Occipital lobe (tissue), 1 donor: ENCODE measurements at regions not wholly inside any gene's neighbourhood (a gene's known extent, or its start where the extent isn't known, plus 50 kb on each side); places are given as distances from the start of the nearest gene placed in this dataset.

Experiments
- DNase-seq: peaks from one replicate; lab custom pipeline; 2025; lab: John Stamatoyannopoulos, UW

DNA sequence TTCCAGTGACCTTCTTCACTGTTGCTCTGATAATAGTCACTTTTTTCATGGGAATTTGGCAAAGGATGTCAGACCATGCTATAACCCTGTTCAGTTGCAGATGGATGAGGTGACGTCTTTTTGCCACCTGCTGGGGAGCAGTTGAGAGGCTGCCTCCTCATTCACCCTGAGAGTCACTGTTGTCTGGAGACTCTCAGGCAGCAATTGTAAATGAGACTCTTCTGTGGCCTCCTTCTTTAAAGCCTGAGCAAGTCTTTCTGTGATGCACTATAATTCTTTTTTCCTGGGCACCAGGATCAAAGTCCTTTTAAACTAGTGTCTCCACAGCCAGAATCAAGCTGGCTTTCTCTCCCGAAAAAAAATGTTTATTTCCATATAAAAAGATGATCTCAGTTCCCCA lies 345.1 kb downstream of the ARL4A start:
- DNase-seq: no peak

DNA sequence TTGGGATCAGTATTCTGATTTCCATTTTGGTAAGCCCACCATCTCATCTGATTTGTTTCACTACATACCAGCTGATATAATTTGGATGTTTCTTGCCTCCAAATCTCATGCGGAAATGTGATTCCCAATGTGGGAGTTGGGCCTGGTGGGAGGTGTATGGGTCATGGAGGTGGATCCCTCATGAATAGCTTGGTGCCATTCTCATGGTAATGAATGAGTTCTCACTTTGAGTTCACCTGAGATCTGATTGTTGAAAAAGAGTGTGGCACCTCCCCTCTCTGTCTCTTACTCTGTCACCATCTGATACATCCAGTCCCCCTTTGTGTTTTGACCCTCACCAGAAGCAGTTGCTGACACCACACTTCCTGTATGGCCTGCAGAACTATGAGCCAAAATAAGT lies 347.3 kb downstream of the ARL4A start:
- no peak for DNase-seq

DNA sequence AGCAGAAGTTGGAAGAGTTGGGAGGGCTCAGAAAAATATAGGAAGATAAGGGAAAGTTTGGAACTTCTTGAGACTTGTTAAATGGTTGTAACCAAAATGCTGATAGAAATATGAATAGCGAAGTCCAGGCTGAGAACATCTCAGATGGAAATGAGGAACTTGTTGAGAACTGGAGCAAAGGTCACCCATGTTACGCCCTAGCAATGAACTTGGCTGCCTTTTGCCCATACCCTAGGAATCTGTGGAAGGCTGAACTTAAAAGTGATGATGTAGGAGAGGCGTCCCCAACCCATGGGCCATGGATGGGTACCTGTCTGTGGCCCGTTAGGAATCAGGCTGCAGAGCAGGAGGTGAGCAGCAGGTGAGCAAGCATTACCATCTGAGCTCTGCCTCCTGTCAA lies 347.8 kb downstream of the ARL4A start:
- DNase-seq: no peak

DNA sequence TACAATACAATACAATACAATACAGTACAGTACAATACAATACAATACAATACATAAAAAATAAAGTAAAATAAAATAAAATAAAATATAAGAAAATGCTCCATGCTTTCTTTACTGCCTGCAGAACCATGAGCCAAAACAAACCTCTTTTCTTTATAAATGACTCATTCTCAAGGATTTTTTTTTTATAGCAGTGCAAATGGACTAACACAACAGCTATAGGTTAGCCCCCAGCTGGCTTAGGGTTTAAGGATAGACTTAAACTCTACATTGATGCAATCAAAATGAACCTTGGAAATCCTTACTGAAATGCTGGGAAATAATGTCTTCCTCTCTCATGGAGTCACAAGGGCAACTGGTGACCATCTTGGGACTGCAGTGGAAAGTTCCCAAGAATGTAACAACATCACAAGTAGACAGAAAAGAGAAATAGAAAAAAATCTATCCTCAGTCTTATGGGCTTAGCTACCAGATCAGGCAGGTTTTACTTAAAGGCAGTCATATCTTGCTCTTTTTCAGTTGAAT lies 348.9 kb downstream of the ARL4A start:
- DNase-seq: no peak

DNA sequence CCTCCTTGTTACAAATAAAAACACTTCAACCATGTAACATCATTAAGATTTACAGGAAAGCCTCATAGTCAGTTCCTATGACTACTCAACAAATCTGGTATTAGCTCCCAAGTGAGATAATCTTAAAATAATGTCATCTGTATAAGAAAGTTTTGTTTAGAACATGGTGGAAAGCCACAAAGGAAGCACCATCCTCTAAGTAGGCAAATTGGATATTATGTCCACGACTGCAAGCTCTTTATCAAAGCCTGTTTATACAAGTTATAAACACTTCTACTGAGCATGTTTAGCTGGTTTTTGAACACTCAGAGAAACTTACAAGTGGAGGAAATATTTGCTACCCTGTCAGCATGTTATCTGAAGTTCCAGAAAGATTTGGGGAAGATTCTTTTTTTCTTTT lies 349.8 kb downstream of the ARL4A start:
- DNase-seq: no peak

DNA sequence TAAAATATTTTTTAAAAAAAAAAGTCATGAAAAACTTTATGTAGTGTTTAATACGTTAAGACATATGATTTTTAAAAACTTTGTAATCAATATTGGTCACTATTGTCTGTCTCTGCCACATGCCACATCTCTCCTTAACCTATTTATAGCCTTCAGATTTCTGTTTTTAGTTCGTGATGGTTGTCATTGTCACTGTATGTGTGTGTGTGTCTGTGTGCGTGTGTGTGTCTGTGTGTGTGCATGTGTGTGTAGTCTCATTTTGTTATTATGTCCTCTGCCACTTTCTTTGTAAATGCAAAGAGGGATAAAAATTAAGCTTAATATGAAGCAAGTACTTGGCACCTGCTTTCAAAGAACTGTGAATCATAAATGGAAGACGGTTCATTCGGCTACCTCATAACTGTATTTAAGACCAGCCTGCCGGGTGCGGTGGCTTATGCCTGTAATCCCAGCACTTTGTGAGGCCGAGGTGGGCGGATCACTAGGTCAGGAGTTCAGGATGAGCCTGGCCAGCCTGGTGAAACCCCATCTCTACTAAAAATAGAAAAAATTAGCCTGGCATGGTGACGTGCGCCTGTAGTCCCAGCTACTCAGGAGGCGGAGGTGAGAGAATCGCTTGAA lies 354.0 kb downstream of the ARL4A start:
- no peak for DNase-seq

DNA sequence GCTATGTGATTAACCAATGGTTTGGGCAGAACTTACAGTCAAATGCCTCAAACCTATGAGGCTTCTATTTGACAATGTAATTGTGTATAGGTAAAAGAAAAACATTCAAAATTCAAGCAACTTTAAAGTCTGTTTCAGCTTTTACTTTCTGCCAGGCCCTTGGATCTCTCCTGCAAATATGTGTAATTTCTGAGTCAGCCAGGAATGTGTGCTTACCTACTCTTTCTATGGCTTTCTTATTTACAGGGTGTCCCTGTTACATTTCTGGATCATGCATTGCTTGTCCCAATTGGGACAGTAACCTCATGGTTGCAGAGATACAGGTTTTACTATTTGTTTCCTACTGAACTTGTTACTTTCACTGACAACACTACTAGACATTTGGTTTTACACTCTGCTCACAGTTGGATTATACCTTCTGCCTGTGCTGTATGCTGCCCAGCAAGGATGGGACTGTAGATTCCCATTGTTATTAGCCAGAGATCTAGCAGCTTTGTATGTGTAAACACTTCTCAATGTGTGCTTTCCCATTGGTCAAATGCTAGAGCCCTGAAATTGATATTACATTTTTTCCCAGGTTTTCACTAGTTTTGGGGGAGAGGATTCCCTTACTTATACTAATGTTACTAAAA lies 355.3 kb downstream of the ARL4A start:
- DNase-seq: no peak

DNA sequence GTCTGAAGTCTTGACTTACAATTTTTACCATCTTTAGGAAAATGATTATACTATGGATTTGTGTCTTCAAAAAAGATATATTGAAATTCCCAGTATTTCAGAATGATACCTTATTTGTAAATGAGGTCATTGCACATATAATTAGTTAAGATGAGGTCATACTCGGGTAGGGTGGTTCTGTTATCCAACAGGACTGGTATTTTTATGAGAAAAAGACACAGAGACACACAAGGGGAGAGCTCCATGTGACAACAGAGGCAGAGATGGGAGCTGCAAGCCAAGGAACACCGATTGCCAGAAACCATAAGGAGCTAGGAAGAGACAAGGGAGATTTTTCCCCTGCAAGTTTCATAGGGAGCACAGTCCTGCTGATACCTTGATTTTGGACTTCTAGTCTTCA lies 356.9 kb downstream of the ARL4A start:
- DNase-seq: no peak

DNA sequence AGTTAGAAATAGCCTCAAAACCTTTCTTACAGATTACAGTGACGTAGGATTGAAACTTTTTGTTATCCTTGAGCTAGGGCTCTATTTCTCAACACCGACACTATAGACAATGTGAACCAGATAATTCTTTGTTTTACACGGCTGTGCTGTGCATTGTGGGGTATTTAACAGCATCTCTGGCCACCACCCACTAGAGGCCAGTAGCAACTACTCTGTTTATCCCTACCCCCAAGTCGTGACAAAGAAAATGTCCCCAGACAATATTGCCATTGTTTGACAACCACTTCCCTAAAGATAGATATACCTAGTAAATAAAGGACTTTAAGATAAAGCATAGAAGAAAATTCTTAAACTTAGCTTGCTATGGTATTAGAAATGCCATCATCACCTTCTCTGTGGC lies 359.6 kb downstream of the ARL4A start:
- DNase-seq: no peak

DNA sequence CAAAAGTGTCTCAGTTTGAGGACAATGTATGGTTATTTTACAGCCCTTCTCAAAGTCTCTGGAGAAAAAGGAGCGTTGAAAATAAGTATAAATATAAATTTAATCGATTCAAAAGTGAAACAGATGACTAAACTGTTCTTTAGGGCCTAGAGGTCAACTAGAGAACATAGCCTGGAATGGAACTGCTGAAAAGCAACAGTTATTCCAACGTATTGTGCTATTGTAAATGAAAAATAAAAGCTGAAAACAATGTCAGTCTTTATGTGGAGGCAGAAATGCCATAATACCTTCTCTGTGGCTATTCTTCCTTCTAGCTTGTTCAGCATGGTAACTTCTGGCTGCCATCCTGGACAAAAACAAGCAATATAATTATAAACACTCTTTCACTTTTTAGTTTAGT lies 362.5 kb downstream of the ARL4A start:
- DNase-seq: no peak

DNA sequence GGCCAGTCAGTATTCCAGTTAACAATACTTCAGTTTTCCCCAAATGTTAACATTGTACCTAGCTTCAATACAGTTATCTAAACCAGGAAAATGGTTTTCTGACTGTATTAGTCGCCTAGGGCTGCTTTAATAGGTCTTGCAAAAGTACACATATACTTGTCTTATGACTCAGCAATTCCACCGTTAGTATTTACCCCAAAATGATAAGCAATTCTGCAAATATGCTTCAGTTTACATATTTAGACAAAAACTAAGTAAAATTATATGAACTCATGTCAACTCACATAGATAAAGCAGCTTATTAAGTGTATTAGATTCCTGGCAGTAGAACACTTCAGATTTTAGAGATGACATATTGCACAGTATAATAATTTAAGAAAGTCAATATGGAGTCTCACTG lies 363.3 kb downstream of the ARL4A start:
- no peak for DNase-seq

DNA sequence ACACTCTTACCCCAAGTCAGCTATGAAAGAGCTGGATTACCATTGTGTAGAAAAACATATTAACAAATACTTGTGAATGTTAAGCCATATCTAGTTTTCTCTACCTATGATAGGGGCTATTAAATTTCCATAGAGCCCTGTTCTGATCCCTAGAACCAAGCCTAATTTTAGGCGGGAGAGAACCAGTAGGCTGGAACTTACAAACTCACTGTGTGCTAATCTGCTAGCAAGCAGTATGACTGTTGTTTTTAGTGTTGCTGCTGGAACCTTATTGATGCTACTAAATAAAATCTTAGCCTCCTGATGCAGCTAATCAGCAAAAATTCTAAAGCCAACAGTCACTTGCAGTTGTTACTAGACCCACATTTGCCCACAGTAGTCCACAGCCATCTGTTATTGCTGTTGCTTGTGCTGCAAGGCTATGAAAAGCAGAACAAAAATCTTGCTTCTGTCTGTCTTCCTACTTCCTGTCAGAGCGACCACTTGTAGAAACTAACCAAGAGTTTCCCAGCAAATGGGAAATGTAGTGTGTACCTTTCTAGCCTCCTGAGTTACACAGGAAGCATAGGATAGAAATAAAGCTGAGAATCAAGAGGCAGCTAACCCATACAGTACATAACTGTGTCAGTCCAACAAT lies 368.4 kb downstream of the ARL4A start:
- peak; percentile 1 for DNase-seq

DNA sequence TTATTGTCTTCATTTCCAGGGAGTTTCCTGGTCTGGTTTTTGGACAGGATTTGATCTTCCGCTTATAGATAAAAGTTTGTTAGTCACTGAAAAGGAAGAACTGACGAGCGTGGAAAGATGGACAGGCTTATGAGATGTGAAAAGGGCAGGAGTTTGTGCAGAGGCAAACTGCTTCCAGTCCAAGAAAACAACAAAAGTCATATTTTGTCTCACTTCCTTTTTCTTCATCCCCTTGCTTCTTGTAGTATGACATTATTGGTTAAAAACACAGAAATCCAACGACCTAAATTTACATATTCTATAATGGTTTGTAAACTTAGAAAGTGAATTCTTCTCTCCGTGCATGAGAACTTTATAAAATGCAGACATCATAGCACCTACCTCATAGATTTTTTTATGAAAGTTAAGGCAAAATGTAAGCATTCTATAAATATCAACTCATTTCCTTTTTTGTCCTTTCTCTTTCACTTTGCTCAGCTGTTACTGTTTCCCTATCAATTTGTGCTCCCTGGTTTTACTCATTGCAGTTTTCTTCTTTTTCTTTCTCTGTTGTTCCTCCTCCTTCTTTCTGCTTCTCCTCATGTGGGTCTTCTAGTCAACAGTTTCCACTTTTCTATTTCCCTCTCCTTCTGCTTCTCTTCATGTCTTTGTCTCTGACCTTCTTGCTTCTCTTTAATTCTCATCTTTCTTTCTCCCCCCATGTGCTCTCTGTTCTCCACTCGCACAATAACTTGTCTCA lies 370.2 kb downstream of the ARL4A start:
- no peak for DNase-seq

DNA sequence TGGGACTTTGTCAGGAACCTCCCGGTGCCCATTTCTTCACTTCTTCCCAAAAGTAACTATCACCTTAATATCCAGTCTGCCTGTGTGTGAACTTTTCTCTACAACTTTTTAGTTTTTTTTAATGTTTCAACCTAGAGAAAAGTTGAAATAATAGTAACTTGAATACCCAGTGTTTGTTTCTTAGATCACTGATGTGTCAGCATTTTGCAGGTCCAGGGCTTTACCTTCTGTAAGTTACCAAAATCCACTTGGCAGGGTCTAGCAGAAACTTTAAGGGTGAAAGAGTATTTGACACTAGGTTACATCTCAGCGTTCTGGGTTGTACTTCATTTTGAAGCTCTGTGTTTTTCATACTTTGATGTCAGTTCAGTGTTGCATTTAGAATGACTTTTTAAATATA lies 372.7 kb downstream of the ARL4A start:
- no peak for DNase-seq

DNA sequence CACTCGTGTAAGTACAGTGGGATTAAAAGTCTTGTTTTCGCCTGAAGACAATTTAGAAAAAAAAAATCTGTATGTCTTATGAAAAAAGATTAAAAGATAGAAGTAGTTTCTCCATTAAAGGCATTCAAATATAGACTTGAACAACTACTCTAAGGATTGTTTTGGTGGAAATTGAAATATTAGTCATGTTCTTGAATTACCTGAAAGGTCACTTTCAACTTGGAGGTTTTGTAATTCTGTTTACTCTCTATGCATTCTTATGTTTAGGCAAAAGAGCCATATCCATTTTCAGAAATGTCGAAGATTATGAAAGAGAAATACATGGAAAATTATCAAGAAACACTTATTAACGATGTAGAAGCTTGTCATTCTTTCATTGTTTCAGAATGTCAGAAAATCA lies 373.7 kb downstream of the ARL4A start:
- no peak for DNase-seq

DNA sequence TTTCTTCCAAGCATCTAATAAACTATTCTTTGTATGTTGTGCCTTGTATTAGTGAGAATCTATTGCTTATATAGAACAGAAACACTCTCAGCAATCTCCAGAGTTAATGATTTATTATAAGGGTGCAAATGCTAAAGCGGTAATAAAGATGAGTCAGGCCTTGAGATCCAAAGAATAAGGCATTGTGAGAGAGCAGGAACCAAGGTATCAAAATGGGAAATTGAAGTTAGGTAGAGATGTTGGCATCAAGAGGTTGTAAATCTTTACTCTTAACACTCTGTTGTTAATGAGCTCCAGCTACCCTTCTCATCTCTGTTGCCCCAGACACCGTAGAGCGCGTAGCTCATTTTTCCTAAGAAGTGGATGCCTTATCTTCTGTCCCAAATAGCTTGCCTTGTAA lies 375.2 kb downstream of the ARL4A start:
- no peak for DNase-seq

DNA sequence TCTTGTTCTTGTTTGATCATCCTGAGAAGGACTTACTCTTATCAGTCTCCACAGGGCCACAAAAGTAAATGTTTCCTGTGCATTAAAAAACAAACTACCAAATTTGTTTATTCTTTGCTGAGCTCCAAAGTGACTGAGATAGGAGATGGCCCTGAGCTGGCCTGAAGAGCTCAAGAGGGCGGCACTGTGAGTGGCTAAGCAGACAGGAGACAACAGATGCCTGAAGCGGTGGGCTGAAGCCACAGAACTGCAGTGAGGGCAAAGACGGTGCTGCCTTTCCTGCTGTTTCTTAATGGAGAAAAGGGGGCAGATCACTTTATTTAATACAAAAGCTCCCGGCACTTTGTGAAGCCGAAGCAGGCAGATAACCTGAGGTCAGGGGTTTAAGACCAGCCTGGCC lies 379.6 kb downstream of the ARL4A start:
- DNase-seq: no peak

DNA sequence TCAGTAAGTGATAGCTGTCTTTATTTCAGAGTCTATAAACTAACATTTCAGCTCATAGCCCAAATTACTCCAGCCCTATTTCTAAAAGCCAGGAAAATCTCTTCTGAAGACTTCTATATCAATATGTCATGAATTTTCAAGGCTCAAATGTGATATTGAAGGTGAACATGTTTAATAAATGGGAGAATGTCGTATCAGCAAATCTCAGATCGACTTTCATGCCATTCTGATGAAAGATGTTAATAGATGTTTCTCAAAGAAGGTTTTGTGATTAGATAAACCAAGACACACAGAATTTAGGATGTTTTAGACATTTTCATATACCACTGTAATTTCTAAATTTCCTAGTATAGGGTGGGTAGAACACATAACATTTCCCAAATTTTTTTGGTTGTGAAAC lies 380.6 kb downstream of the ARL4A start:
- DNase-seq: no peak

DNA sequence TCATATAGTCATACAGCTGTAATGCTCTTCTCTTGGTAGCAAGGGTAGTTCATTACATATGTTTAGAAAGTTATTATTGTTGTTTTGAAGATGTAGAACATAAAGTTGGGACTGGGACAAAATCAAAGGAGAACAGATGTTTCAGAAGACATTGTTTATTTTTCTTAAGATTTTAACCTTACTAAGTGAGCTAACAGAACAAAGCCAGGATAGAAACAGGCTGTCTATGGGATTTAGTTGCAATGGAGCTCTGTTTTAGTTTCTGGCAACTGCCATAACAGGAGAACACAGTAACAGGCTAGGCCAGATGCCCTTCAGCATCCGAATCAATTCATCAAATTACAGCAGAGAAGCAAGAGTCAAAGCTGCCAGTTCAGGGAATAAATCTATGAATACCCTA lies 382.4 kb downstream of the ARL4A start:
- DNase-seq: no peak

DNA sequence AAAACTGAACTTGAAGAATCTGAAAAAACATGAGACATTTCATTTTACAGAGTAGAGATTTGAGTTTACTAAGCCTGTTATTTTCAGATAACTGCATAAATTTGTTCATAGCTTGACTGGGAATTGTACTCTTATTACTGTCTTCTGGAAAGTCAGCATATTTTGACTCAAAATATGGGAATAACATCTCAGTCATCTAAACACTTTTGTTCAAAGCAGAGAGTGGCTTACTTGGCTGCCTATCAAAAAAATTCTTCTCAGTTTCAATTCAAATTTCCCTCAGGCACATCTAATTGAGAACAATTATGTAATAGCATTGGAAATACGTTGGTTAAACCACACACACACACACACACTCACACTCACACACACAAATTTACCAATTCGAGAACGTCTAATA lies 384.6 kb downstream of the ARL4A start:
- DNase-seq: no peak

DNA sequence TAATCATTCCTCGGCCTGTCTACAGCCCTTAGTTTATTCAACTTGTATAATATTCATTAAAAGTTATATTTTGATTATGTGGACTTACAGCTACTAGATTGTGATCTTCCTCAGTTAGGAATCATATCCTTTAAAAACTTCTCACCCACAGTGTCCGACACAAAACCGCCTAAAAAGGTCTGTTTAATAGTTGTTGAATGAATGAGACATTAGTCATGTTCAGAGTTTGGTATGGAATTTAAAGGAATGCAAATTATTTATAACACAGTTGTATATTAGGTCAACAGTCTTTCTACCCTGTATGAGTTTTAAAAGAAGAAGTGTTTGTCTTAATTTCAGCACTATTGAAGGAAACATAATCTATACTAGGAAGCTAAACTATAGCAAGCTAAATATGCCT lies 390.0 kb downstream of the ARL4A start:
- no peak for DNase-seq

DNA sequence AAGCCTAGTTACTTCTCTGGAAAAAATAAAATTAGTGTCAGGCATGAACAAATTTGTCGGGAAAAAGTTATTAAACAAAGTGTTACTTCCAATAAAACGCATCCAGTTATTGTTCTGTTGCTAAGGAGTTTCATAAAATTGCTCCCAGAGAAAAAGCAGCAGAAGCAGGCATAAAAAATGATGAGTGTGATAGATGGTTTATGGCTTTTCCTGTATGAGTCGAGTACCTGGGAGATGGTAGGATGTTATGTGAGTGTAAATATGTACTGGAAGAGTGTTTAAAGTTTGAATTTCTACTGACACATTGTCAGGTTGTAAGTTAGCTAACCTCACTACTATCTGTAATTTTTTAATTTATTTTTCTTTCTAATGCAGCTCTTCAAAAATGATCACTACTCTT lies 390.7 kb downstream of the ARL4A start:
- DNase-seq: no peak
